H1 (cell line): ENCODE measurements at regions not wholly inside any gene's neighbourhood (a gene's known extent, or its start where the extent isn't known, plus 50 kb on each side); places are given as distances from the start of the nearest gene placed in this dataset.

Source experiments
- CTCF ChIA-PET: fragments of 300-600 bp; sonication (Branson Sonifier 250); formaldehyde crosslinking; loops from one replicate; lab custom pipeline; 2021; ENCODE audit not compliant: partially characterized antibody; lab: Charles Lee
- POLR2A ChIA-PET: fragments of 300-600 bp; sonication (Branson Sonifier 250); formaldehyde crosslinking; loops from one replicate; lab custom pipeline; 2021; ENCODE audit warnings: inconsistent platforms; ENCODE audit not compliant: partially characterized antibody; lab: Charles Lee
- DNase-seq, 2 experiments: peaks; one replicate each; pipeline versions ENCODE4 v3.0.0 to v3.0.0-alpha.2; 2010 to 2022; ENCODE audit warnings: low spot score in 2 of 2, low read depth in 1 of 2, mixed read lengths in 1 of 2
- FAIRE-seq: peaks from 2 replicates; lab custom pipeline; 2011; peaks lifted over from hg19 to GRCh38; lab: Jason Lieb, UNC
- H2AFZ ChIP-seq: 2 replicates; pipeline ENCODE4 v1.8.1; 2012; ENCODE audit warnings: low read length, inconsistent platforms
- H2AK5ac ChIP-seq: 2 replicates; pipeline ENCODE4 v1.6.1; 2013; ENCODE audit warnings: low read depth, low read length
- H2BK120ac ChIP-seq: replicated peaks from 2 replicates; pipeline ENCODE3; 2013; ENCODE audit warnings: low read depth, low read length, inconsistent platforms
- H2BK12ac ChIP-seq: 2 replicates; pipeline ENCODE4 v1.6.1; 2013; ENCODE audit warnings: low read depth, low read length
- H2BK15ac ChIP-seq: 2 replicates; pipeline ENCODE4 v1.6.1; 2013; ENCODE audit warnings: low read length
- H2BK20ac ChIP-seq: 2 replicates; pipeline ENCODE4 v1.6.1; 2013; ENCODE audit warnings: low read length
- H2BK5ac ChIP-seq: 2 replicates; pipeline ENCODE4 v1.6.1; 2013; ENCODE audit warnings: low read depth, low read length
- H3K14ac ChIP-seq: 2 replicates; pipeline ENCODE4 v1.6.1; 2013; ENCODE audit warnings: inconsistent platforms; ENCODE audit not compliant: insufficient read length
- H3K18ac ChIP-seq: 2 replicates; pipeline ENCODE4 v1.6.1; 2013; ENCODE audit warnings: low read length; ENCODE audit errors: extremely low read depth
- H3K23ac ChIP-seq: 2 replicates; pipeline ENCODE4 v1.6.1; 2013; ENCODE audit warnings: inconsistent platforms; ENCODE audit not compliant: insufficient read length
- H3K23me2 ChIP-seq: 2 replicates; pipeline ENCODE4 v1.6.1; 2013; ENCODE audit warnings: low read depth, low read length
- H3K27ac ChIP-seq: 2 replicates; pipeline ENCODE4 v1.6.1; 2011; ENCODE audit warnings: low read depth, low read length, inconsistent platforms
- H3K27me3 ChIP-seq, 4 experiments: replicated peaks in 1 of 4; 1 replicate in 1 of 4; 2 replicates in 3 of 4; pipeline versions ENCODE4 v1.6.1 to v1.8.1; 2011 to 2013; ENCODE audit warnings: low read length in 3 of 4, mild to moderate bottlenecking in 3 of 4, inconsistent platforms in 2 of 4, mixed read lengths in 2 of 4, moderate library complexity in 1 of 4; ENCODE audit not compliant: control insufficient read depth in 3 of 4, insufficient read depth in 3 of 4; ENCODE audit errors: extremely low read depth in 1 of 4
- H3K36me3 ChIP-seq, 4 experiments: 2 replicates each; pipeline versions ENCODE4 v1.6.1 to v1.8.1; 2011 to 2013; ENCODE audit warnings: mild to moderate bottlenecking in 4 of 4, low read length in 3 of 4, moderate library complexity in 2 of 4, control low read depth in 1 of 4, inconsistent platforms in 1 of 4; ENCODE audit not compliant: insufficient read depth in 4 of 4, control insufficient read depth in 2 of 4
- H3K4ac ChIP-seq: replicated peaks from 2 replicates; pipeline ENCODE3; 2013; ENCODE audit warnings: low read length, low read depth, mixed read lengths, inconsistent platforms; ENCODE audit not compliant: insufficient read length
- H3K4me1 ChIP-seq, 4 experiments: replicated peaks in 1 of 4; 1 replicate in 1 of 4; 2 replicates in 3 of 4; pipeline versions ENCODE4 v1.6.1 to v1.8.1; 2011 to 2013; ENCODE audit warnings: low read length in 3 of 4, inconsistent platforms in 2 of 4, mixed read lengths in 1 of 4; ENCODE audit not compliant: insufficient read depth in 4 of 4, control insufficient read depth in 3 of 4
- H3K4me2 ChIP-seq, 2 experiments: 2 replicates each; pipeline versions ENCODE4 v1.6.1 to v1.8.1; 2011 to 2013; ENCODE audit warnings: low read depth in 2 of 2, low read length in 2 of 2, control low read depth in 1 of 2, inconsistent platforms in 1 of 2, mild to moderate bottlenecking in 1 of 2; ENCODE audit not compliant: insufficient read depth in 1 of 2
- H3K4me3 ChIP-seq, 4 experiments: fragments of 200-600, 300-600 bp in 1 of 4; sonication (generic), shearing (Covaris generic), sonication (Bioruptor Twin) in 1 of 4; 2 replicates each; pipeline versions ENCODE4 v1.5.1 to v1.8.1; 2011 to 2016; ENCODE audit warnings: low read length in 4 of 4, low read depth in 3 of 4, control low read depth in 2 of 4, inconsistent platforms in 2 of 4, mild to moderate bottlenecking in 2 of 4, mixed read lengths in 1 of 4, moderate library complexity in 1 of 4; ENCODE audit not compliant: insufficient read depth in 2 of 4; ENCODE audit errors: extremely low read depth in 1 of 4
- H3K56ac ChIP-seq: replicated peaks from 2 replicates; pipeline ENCODE3; 2013; ENCODE audit warnings: low read depth, mild to moderate bottlenecking, mixed read lengths, low read length, inconsistent platforms; ENCODE audit not compliant: insufficient read length
- H3K79me1 ChIP-seq: 2 replicates; pipeline ENCODE4 v1.6.1; 2013; ENCODE audit warnings: low read depth, low read length, control low read depth
- H3K79me2 ChIP-seq, 2 experiments: 2 replicates each; pipeline versions ENCODE4 v1.6.1 to v1.8.1; 2012 to 2013; ENCODE audit warnings: low read length in 2 of 2, mild to moderate bottlenecking in 2 of 2, inconsistent platforms in 1 of 2; ENCODE audit not compliant: insufficient read depth in 2 of 2, control insufficient read depth in 1 of 2
- H3K9ac ChIP-seq, 4 experiments: replicated peaks in 1 of 4; 1 replicate in 1 of 4; 2 replicates in 3 of 4; pipeline versions ENCODE4 v1.6.1 to v1.8.1; 2011 to 2013; ENCODE audit warnings: low read depth in 3 of 4, low read length in 3 of 4, control low read depth in 2 of 4, mild to moderate bottlenecking in 2 of 4, moderate library complexity in 2 of 4, inconsistent platforms in 1 of 4; ENCODE audit errors: extremely low read depth in 1 of 4
- H3K9me3 ChIP-seq, 2 experiments: 2 replicates each; pipeline versions ENCODE4 v1.6.1 to v1.8.1; 2012 to 2013; ENCODE audit warnings: mild to moderate bottlenecking in 2 of 2, moderate library complexity in 2 of 2, control low read depth in 1 of 2, inconsistent platforms in 1 of 2, low read depth in 1 of 2, low read length in 1 of 2, mixed read lengths in 1 of 2; ENCODE audit not compliant: insufficient read depth in 2 of 2
- H4K20me1 ChIP-seq, 2 experiments: replicated peaks in 1 of 2; 2 replicates each; pipeline versions ENCODE3 to v1.8.1; 2011 to 2013; ENCODE audit warnings: inconsistent platforms in 2 of 2, low read length in 2 of 2, mild to moderate bottlenecking in 1 of 2; ENCODE audit not compliant: insufficient read depth in 2 of 2, control insufficient read depth in 1 of 2
- H4K5ac ChIP-seq: 2 replicates; pipeline ENCODE4 v1.6.1; 2013; ENCODE audit warnings: low read length, low read depth, mixed read lengths, inconsistent platforms; ENCODE audit not compliant: insufficient read length
- H4K8ac ChIP-seq: 2 replicates; pipeline ENCODE4 v1.8.0; 2013; ENCODE audit warnings: mild to moderate bottlenecking, moderate library complexity, low read length, inconsistent platforms; ENCODE audit not compliant: insufficient read depth; ENCODE audit errors: extremely low read depth
- H4K91ac ChIP-seq: replicated peaks from 2 replicates; pipeline ENCODE3; 2013; ENCODE audit warnings: low read length, mixed read lengths, inconsistent platforms; ENCODE audit not compliant: insufficient read length
- ASH2L ChIP-seq: fragments of 200-600, 300-600 bp; sonication (generic); IDR thresholded peaks from one replicate; pipeline ENCODE4 v1.7.1; 2017; ENCODE audit warnings: low read length
- BACH1 ChIP-seq: IDR thresholded peaks from 2 replicates; pipeline ENCODE4 v1.6.1; 2012; ENCODE audit warnings: low read length, improper control_type of control experiment
- CREB1 ChIP-seq: IDR thresholded peaks from 2 replicates; pipeline ENCODE4 v1.6.1; 2012; ENCODE audit warnings: inconsistent platforms
- CTCF ChIP-seq, 3 experiments: IDR thresholded peaks; 1 replicate in 2 of 3; 2 replicates in 1 of 3; pipeline versions ENCODE4 v1.5.1 to v1.6.1; 2011; ENCODE audit warnings: low read length in 3 of 3, mild to moderate bottlenecking in 3 of 3, inconsistent platforms in 2 of 3, low read depth in 1 of 3, moderate library complexity in 1 of 3; ENCODE audit not compliant: insufficient read depth in 1 of 3; ENCODE audit errors: control extremely low read depth in 1 of 3
- E2F6 ChIP-seq: IDR thresholded peaks from 2 replicates; pipeline ENCODE4 v1.6.1; 2012; ENCODE audit warnings: inconsistent platforms
- GABPA ChIP-seq: IDR thresholded peaks from 2 replicates; pipeline ENCODE4 v1.6.1; 2011; ENCODE audit warnings: mild to moderate bottlenecking, low read length, moderate library complexity, borderline replicate concordance; ENCODE audit not compliant: insufficient read depth
- KDM4A ChIP-seq: IDR thresholded peaks from one replicate; pipeline ENCODE4 v1.7.1; 2012; ENCODE audit warnings: low read depth, mild to moderate bottlenecking, moderate library complexity, low read length, inconsistent platforms; ENCODE audit not compliant: severe bottlenecking
- MAFK ChIP-seq: IDR thresholded peaks from 2 replicates; pipeline ENCODE4 v1.6.1; 2012; ENCODE audit warnings: low read depth, mild to moderate bottlenecking, improper control_type of control experiment, low read length
- RBBP5 ChIP-seq: IDR thresholded peaks from 2 replicates; pipeline ENCODE4 v1.7.1; 2012; ENCODE audit warnings: low read depth, mild to moderate bottlenecking, inconsistent platforms, low read length, moderate library complexity, borderline replicate concordance
- RXRA ChIP-seq: IDR thresholded peaks from 2 replicates; pipeline ENCODE4 v1.6.1; 2011; ENCODE audit warnings: low read depth, mild to moderate bottlenecking, low read length, moderate library complexity; ENCODE audit not compliant: insufficient read depth
- SAP30 ChIP-seq: fragments of 300-600 bp; sonication (generic); IDR thresholded peaks from 2 replicates; pipeline ENCODE4 v1.7.1; 2012; ENCODE audit warnings: low read length, moderate library complexity, mild to moderate bottlenecking, inconsistent platforms; ENCODE audit not compliant: insufficient read depth, insufficient replicate concordance
- SUZ12 ChIP-seq: fragments of 200-600 bp; sonication (generic); IDR thresholded peaks from 2 replicates; pipeline ENCODE4 v1.6.1; 2012; ENCODE audit warnings: mild to moderate bottlenecking, inconsistent platforms, low read length, moderate library complexity, mixed read lengths
- TBP ChIP-seq: IDR thresholded peaks from 2 replicates; pipeline ENCODE4 v1.6.1; 2011; ENCODE audit warnings: low read depth, low read length, improper control_type of control experiment

- H3K79me2 ChIP-seq, result no peaks in the 10 kb centered on the region
- CTCF ChIA-PET, result interaction anchor here (1.0 to 1.7 kb wide), 2 partner anchors 10 to 237 kb away, joined by 3 to 4 read pairs; no protein-coding TSS in a partner anchor
- no peak overlapping the region for H3K4me3 ChIP-seq
- H2BK120ac ChIP-seq, result no peak overlapping the region
- no peak overlapping the region for H3K14ac ChIP-seq
- no peak overlapping the region for H4K5ac ChIP-seq
- no peaks in the 10 kb centered on the region for H3K27me3 ChIP-seq
- H2BK5ac ChIP-seq, result no peak overlapping the region
- H4K91ac ChIP-seq, result no peak overlapping the region
- H2AFZ ChIP-seq, result no peak overlapping the region
- no peak overlapping the region for H2BK12ac ChIP-seq
- no peaks in the 10 kb centered on the region for H3K4me1 ChIP-seq
- H3K9me3 ChIP-seq, result no peaks in the 10 kb centered on the region
- no peak overlapping the region for H3K9ac ChIP-seq
- no peaks in the 10 kb centered on the region for H3K79me1 ChIP-seq
- no peaks in the 10 kb centered on the region for H3K23me2 ChIP-seq
- POLR2A ChIA-PET, result interaction anchor here (0.6 kb wide), 1 partner anchor 406 kb away, joined by 3 read pairs; no protein-coding TSS in a partner anchor
- H3K56ac ChIP-seq, result no peak overlapping the region
- H2BK20ac ChIP-seq, result no peak overlapping the region
- H2AK5ac ChIP-seq, result no peak overlapping the region
- no peak overlapping the region for H4K8ac ChIP-seq
- DNase-seq (no peak), FAIRE-seq (no peak)
- no peak overlapping the region for H3K4me2 ChIP-seq
- no peaks in the 10 kb centered on the region for H4K20me1 ChIP-seq
- no peak overlapping the region for H3K27ac ChIP-seq
- H3K18ac ChIP-seq, result no peak overlapping the region
- H2BK15ac ChIP-seq, result no peak overlapping the region
- H3K23ac ChIP-seq, result no peak overlapping the region
- no peaks in the 10 kb centered on the region for H3K36me3 ChIP-seq
- no peak overlapping the region for H3K4ac ChIP-seq
- TF ChIP-seq CREB1 (no peak), GABPA (no peak), TBP (no peak), E2F6 (no peak), RXRA (no peak), SUZ12 (no peak), KDM4A (no peak), ASH2L (no peak), RBBP5 (no peak), MAFK (no peak), CTCF (IDR thresholded peaks at IDR 0.05; ENCODE audit: control extremely low read depth in 1 of 3, insufficient read depth in 1 of 3, low read depth in 1 of 3, low read length in 3 of 3) (no peak), BACH1 (no peak), SAP30 (no peak)
Observed at GRCh38 chr4:79053754-79054153, 114.5 kb upstream of the PAQR3 start.
